ENCODE measurements at regions not wholly inside any gene's neighbourhood (a gene's known extent, or its start where the extent isn't known, plus 50 kb on each side); places are given as distances from the start of the nearest gene placed in this dataset.

- TF ChIP-seq, protein P1, sequence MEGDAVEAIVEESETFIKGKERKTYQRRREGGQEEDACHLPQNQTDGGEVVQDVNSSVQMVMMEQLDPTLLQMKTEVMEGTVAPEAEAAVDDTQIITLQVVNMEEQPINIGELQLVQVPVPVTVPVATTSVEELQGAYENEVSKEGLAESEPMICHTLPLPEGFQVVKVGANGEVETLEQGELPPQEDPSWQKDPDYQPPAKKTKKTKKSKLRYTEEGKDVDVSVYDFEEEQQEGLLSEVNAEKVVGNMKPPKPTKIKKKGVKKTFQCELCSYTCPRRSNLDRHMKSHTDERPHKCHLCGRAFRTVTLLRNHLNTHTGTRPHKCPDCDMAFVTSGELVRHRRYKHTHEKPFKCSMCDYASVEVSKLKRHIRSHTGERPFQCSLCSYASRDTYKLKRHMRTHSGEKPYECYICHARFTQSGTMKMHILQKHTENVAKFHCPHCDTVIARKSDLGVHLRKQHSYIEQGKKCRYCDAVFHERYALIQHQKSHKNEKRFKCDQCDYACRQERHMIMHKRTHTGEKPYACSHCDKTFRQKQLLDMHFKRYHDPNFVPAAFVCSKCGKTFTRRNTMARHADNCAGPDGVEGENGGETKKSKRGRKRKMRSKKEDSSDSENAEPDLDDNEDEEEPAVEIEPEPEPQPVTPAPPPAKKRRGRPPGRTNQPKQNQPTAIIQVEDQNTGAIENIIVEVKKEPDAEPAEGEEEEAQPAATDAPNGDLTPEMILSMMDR (IDR thresholded peaks at IDR 0.05), result no peak
- TF ChIP-seq POLR2A (IDR thresholded peaks at IDR 0.05), result no peak
- TF ChIP-seq EP300 (IDR thresholded peaks at IDR 0.05), result no peak
- no peak for TF ChIP-seq POLR2AphosphoS5 (IDR thresholded peaks at IDR 0.05)
Measured at GRCh38 chr22:26906464-26906863, 249.1 kb downstream of the MIAT start.

Data from suprapubic skin (tissue), 4 donors.